Retinal pigment epithelial cell (primary cell): ENCODE measurements at regions not wholly inside any gene's neighbourhood (a gene's known extent, or its start where the extent isn't known, plus 50 kb on each side); places are given as distances from the start of the nearest gene placed in this dataset.
"Not testable (repeated sequence)": the region's sequence is repeated elsewhere in the genome, so short reads cannot be mapped to it uniquely, and the experiment has no call there.

Source experiments
- DNase-seq: peaks from one replicate; pipeline ENCODE4 v3.0.0-alpha.2; 2010; ENCODE audit warnings: low read depth
- H3K4me3 ChIP-seq: 2 replicates; pipeline ENCODE4 v1.5.1; 2011; ENCODE audit warnings: mild to moderate bottlenecking, low read length, control low read depth, moderate library complexity
- TF ChIP-seq, protein P1 (sequence below): conservative IDR thresholded peaks from 2 replicates; pipeline ENCODE4 v1.5.1; 2011; ENCODE audit warnings: low read depth, low read length, control low read depth, inconsistent platforms

DNA sequence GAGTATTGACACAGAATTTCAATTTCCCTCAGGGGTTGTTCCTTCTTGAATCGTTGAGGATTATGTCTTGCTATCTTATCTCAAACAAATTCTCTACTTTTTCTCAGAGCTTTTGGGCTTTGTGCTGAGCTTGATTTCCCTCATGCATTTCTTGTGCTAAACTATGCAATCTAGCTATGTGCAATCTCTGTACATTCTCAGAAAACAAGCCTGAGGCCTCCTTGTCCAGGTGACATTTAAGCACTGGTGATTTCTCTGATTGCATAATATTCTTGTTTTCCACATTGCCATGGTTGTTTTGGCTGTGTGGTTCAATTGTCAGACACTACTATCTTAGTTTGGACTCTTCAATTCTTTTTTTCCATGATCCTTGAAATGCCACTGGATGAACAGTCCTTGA is 81.2 kb upstream of the MAN1A1 start:
- no peak overlapping the region for H3K4me3 ChIP-seq

DNA sequence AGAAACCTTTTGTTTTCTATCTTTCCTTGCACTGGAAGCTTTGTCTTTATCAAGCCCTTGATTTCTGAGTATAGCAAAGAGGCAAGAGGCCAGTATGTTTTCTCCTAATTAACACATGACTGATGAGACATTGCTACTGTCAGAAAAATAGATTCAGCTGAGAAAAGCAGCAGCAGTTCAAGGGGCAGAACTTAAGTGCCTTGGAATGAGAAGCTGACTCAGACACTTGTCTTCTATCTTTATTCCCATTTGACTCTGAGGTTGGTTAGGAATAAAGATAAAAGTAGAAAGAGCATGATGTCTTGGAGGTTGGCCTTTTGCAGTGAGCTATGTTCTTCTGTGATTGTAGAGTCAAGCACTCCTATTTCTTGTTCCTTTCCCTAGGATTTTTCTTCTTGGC is 79.1 kb upstream of the MAN1A1 start:
- TF ChIP-seq, protein P1, sequence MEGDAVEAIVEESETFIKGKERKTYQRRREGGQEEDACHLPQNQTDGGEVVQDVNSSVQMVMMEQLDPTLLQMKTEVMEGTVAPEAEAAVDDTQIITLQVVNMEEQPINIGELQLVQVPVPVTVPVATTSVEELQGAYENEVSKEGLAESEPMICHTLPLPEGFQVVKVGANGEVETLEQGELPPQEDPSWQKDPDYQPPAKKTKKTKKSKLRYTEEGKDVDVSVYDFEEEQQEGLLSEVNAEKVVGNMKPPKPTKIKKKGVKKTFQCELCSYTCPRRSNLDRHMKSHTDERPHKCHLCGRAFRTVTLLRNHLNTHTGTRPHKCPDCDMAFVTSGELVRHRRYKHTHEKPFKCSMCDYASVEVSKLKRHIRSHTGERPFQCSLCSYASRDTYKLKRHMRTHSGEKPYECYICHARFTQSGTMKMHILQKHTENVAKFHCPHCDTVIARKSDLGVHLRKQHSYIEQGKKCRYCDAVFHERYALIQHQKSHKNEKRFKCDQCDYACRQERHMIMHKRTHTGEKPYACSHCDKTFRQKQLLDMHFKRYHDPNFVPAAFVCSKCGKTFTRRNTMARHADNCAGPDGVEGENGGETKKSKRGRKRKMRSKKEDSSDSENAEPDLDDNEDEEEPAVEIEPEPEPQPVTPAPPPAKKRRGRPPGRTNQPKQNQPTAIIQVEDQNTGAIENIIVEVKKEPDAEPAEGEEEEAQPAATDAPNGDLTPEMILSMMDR = no peak
- H3K4me3 ChIP-seq = no peak overlapping the region
- DNase-seq = no peak

More for the DNA sequence above, 81.2 kb upstream of the MAN1A1 start:
- DNase-seq = no peak
- TF ChIP-seq, protein P1 = no peak

DNA sequence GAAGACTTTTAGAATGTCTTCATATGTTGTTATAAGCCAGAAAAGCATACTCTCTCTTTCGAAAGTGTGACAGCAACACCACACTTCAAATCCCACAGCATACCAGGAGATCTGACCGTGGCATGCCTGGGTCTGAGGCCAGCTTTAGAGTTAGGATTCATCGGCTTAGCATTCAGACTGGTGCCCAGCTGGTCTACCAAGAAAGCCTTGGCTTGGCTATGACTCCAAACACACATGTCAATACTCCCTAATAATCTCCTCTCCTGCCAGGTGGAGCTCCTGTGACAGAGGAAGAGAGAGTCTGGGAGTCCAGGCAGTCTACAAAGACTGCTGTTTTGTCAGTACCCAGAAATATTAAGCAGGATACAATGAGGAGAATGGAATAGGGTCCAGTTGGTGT is 77.1 kb upstream of the MAN1A1 start:
- H3K4me3 ChIP-seq = no peak overlapping the region
- TF ChIP-seq, protein P1 = no peak
- no peak for DNase-seq

DNA sequence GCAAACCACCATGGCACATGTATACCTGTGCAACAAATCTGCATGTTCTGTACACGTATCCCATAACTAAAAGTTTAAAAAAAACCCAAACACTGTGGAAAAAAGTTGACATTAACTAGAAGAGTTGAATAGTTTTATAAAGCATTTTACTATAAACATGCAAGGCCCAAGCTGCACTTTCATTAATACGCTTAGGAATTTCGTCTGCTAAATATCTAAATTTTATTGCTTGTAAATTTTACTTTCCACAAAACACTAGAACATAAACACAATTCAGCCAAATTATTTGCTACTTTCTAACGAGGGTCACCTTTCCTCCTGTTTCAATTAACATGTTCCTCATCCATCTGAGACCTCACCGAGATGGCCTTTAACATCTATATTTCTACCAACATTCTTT is 74.4 kb upstream of the MAN1A1 start:
- no peak overlapping the region for H3K4me3 ChIP-seq
- no peak for DNase-seq
- TF ChIP-seq, protein P1 = no peak

DNA sequence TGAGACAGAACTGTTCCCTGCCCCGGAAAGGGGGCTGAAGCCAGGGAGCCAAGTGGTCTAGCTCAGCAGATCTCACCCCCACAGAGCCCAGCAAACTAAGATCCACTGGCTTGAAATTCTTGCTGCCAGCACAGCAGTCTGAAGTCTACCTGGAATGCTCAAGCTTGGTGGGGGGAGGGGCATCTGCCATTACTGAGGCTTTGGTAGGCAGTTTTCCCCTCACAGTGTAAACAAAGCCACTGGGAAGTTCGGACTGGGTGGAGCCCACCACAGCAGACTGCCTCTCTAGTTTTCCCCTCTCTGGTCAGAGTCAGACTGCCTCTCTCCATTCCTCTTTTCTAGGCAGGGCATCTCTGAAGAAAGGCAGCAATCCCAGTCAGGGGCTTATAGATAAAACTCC is 68.5 kb upstream of the MAN1A1 start:
- not testable (repeated sequence) for H3K4me3 ChIP-seq, DNase-seq

DNA sequence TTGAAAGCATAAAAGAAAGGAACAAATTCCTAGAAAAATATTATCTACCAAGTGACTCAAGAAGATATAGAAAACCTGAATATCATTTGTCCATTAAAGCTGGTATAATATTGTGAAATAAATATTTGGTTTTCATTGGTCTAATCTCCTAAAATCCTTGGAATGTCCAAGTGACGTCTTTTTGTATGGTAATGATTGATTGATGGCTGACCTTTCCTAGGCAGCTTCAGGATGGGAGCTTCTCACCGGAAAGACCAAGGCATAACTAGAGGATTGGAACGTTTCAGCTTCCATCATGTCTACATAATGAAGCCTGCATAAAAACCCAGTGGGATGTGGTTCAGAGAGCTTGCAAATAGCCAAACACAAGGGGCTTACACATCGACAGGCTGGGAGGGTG is 57.6 kb upstream of the MAN1A1 start:
- no peak for DNase-seq
- TF ChIP-seq, protein P1 = no peak
- no peak overlapping the region for H3K4me3 ChIP-seq

DNA sequence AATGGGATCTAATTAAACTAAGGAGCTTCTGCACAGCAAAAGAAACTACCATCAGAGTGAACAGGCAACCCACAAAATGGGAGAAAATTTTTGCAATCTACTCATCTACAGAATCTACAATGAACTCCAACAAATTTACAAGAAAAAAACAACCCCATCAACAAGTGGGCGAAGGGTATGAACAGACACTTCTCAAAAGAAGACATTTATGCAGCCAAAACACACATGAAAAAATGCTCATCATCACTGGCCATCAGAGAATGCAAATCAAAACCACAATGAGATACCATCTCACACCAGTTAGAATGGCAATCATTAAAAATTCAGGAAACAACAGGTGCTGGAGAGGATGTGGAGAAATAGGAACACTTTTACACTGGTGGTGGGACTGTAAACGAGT is 55.6 kb upstream of the MAN1A1 start:
- H3K4me3 ChIP-seq, DNase-seq: not testable (repeated sequence)
